ENCODE measurements at regions not wholly inside any gene's neighbourhood (a gene's known extent, or its start where the extent isn't known, plus 50 kb on each side); places are given as distances from the start of the nearest gene placed in this dataset.

GRCh38 chr18:61248589-61248988 is 84.6 kb upstream of the CDH20 start:
- no peaks in the 10 kb centered on the region for H3K36me3 ChIP-seq (ENCODE audit: control insufficient read depth, insufficient read depth, low read length)
- H4K8ac ChIP-seq (ENCODE audit: low read depth in 2 of 2, low read length in 2 of 2): no peak overlapping the region
- BruUV-seq (replicated peaks): no TSS peak
- TF ChIP-seq FOS (IDR thresholded peaks at IDR 0.05; ENCODE audit: low read depth, low read length) (no peak), CHD1 (IDR thresholded peaks at IDR 0.05; ENCODE audit: low read depth, low read length) (no peak), ELK1 (IDR thresholded peaks at IDR 0.05; ENCODE audit: borderline replicate concordance, low read depth, low read length) (no peak), SMC3 (IDR thresholded peaks at IDR 0.05; ENCODE audit: low read depth, low read length) (no peak), POLR2A (IDR thresholded peaks at IDR 0.05; ENCODE audit: low read depth, low read length) (no peak)
- H3K9ac ChIP-seq (ENCODE audit: low read depth, low read length): no peak overlapping the region
- in situ Hi-C loops (cut with MboI; ENCODE audit: low sequenced_read_pairs) (no loop called here), dilution Hi-C loops (cut with HindIII; ENCODE audit: low sequenced_read_pairs, unreplicated experiment) (no loop called here), intact Hi-C loops (cut with micrococcal nuclease) (no loop called here)
- no peak overlapping the region for H2BK120ac ChIP-seq (ENCODE audit: low read depth, low read length)
- H2AK5ac ChIP-seq (ENCODE audit: low read depth, low read length): no peak overlapping the region
- H2AFZ ChIP-seq (replicated peaks; ENCODE audit: low read length, poor library complexity): no peak overlapping the region
- H3K23ac ChIP-seq (ENCODE audit: low read depth, low read length): no peak overlapping the region
- H3K56ac ChIP-seq (ENCODE audit: extremely low read depth, insufficient read depth, low read length): no peak overlapping the region
- WGBS, 2 experiments (ENCODE audit: extremely low coverage in 2 of 2, insufficient read length in 1 of 2): no CpG with 5 or more reads among the region's 3 CpGs
- H3K79me1 ChIP-seq (ENCODE audit: low read depth in 1 of 2, low read length in 2 of 2): no peaks in the 10 kb centered on the region
- H4K5ac ChIP-seq (ENCODE audit: low read depth, low read length): no peak overlapping the region
- H3K27me3 ChIP-seq (ENCODE audit: control insufficient read depth, insufficient read depth, low read length): no peaks in the 10 kb centered on the region
- no peak overlapping the region for H3K18ac ChIP-seq (ENCODE audit: low read depth, low read length)
- H3K9me3 ChIP-seq (ENCODE audit: control insufficient read depth, insufficient read depth, low read length): peaks cover 2% of the 10 kb centered on the region; the same call in 1 of the 2 replicates
- ChIA-PET POLR2A (ENCODE audit: unreplicated experiment) (no interaction called here), CTCF (no interaction called here)
- H4K91ac ChIP-seq (ENCODE audit: insufficient read depth, low read depth, low read length): no peak overlapping the region
- H3K4me2 ChIP-seq (ENCODE audit: low read depth, low read length): no peak overlapping the region
- H3K27ac ChIP-seq (ENCODE audit: insufficient read depth, low read length): no peak overlapping the region
- no peak overlapping the region for H3K4ac ChIP-seq (ENCODE audit: low read depth, low read length)
- H4K20me1 ChIP-seq (ENCODE audit: insufficient read depth, low read length): no peaks in the 10 kb centered on the region
- H2BK5ac ChIP-seq (ENCODE audit: low read depth, low read length, poor library complexity, severe bottlenecking): no peak overlapping the region
- ATAC-seq (ENCODE audit: low read depth): no peak
- no peaks in the 10 kb centered on the region for H3K4me1 ChIP-seq (ENCODE audit: control insufficient read depth, insufficient read depth, low read length)
- no peaks in the 10 kb centered on the region for H3K9me1 ChIP-seq (ENCODE audit: insufficient read depth, low read length)
- H3K4me3 ChIP-seq (ENCODE audit: insufficient read depth, low read depth, low read length): no peak overlapping the region
- no peak for DNase-seq
- no peak overlapping the region for H2AK9ac ChIP-seq (replicated peaks; ENCODE audit: low read depth, low read length, poor library complexity)
- H2BK15ac ChIP-seq (ENCODE audit: low read depth, low read length): no peak overlapping the region
- H3K14ac ChIP-seq (replicated peaks; ENCODE audit: low read depth, low read length): no peak overlapping the region
- no peak overlapping the region for H2BK20ac ChIP-seq (ENCODE audit: low read depth, low read length)

Measured in IMR-90 (cell line).